H9 (cell line): ENCODE measurements at regions not wholly inside any gene's neighbourhood (a gene's known extent, or its start where the extent isn't known, plus 50 kb on each side); places are given as distances from the start of the nearest gene placed in this dataset.

Experiments used
- DNase-seq: peaks from one replicate; pipeline ENCODE4 v3.0.0-alpha.2; 2017
- H2AFZ ChIP-seq: one replicate; pipeline ENCODE4 v1.6.1; 2013; ENCODE audit warnings: mild to moderate bottlenecking, low read length, control low read depth, moderate library complexity
- H2AK5ac ChIP-seq: 2 replicates; pipeline ENCODE4 v1.6.1; 2013; ENCODE audit warnings: low read length, control low read depth, mixed read lengths; ENCODE audit not compliant: insufficient read length
- H2BK120ac ChIP-seq: one replicate; pipeline ENCODE4 v1.6.1; 2013; ENCODE audit warnings: low read depth, mild to moderate bottlenecking, low read length, control low read depth, inconsistent platforms; ENCODE audit not compliant: poor library complexity, severe bottlenecking
- H2BK12ac ChIP-seq: 2 replicates; pipeline ENCODE4 v1.6.1; 2013; ENCODE audit warnings: low read length, control low read depth, mixed read lengths, low read depth; ENCODE audit not compliant: insufficient read length
- H2BK15ac ChIP-seq: 2 replicates; pipeline ENCODE4 v1.6.1; 2013; ENCODE audit warnings: low read depth, low read length, control low read depth
- H2BK20ac ChIP-seq: one replicate; pipeline ENCODE4 v1.6.1; 2013; ENCODE audit warnings: low read depth, mild to moderate bottlenecking, low read length, control low read depth, inconsistent platforms; ENCODE audit not compliant: poor library complexity, severe bottlenecking
- H2BK5ac ChIP-seq: 2 replicates; pipeline ENCODE4 v1.6.1; 2013; ENCODE audit warnings: low read length, control low read depth, mixed read lengths; ENCODE audit not compliant: insufficient read length
- H3K14ac ChIP-seq: 2 replicates; pipeline ENCODE4 v1.6.1; 2013; ENCODE audit warnings: low read length, control low read depth; ENCODE audit not compliant: insufficient read depth
- H3K18ac ChIP-seq: 2 replicates; pipeline ENCODE4 v1.6.1; 2013; ENCODE audit warnings: low read depth, mild to moderate bottlenecking, mixed read lengths, low read length, control low read depth; ENCODE audit not compliant: insufficient read length
- H3K23ac ChIP-seq: 2 replicates; pipeline ENCODE4 v1.6.1; 2013; ENCODE audit warnings: low read length, control low read depth, mixed read lengths, low read depth; ENCODE audit not compliant: insufficient read length
- H3K23me2 ChIP-seq: 2 replicates; pipeline ENCODE4 v1.6.1; 2013; ENCODE audit warnings: low read depth, mild to moderate bottlenecking, mixed read lengths, low read length, control low read depth; ENCODE audit not compliant: insufficient read length, poor library complexity, severe bottlenecking
- H3K27ac ChIP-seq: 2 replicates; pipeline ENCODE4 v1.5.1; 2013; ENCODE audit warnings: low read length, control low read depth, mixed read lengths, low read depth; ENCODE audit not compliant: insufficient read length
- H3K27me3 ChIP-seq: 2 replicates; pipeline ENCODE4 v1.6.1; 2013; ENCODE audit warnings: low read length, control low read depth, inconsistent platforms; ENCODE audit not compliant: insufficient read depth
- H3K4ac ChIP-seq: 2 replicates; pipeline ENCODE4 v1.6.1; 2013; ENCODE audit warnings: low read depth, mild to moderate bottlenecking, control low read depth, inconsistent platforms, low read length, moderate library complexity
- H3K4me1 ChIP-seq: 2 replicates; pipeline ENCODE4 v1.6.1; 2013; ENCODE audit warnings: low read length, control low read depth, inconsistent platforms; ENCODE audit not compliant: insufficient read depth
- H3K4me2 ChIP-seq: 2 replicates; pipeline ENCODE4 v1.6.1; 2013; ENCODE audit warnings: low read length, control low read depth, mixed read lengths; ENCODE audit not compliant: insufficient read length, insufficient read depth
- H3K56ac ChIP-seq: 2 replicates; pipeline ENCODE4 v1.6.1; 2013; ENCODE audit warnings: low read depth, mild to moderate bottlenecking, mixed read lengths, low read length, control low read depth; ENCODE audit not compliant: insufficient read length
- H3K79me1 ChIP-seq: 2 replicates; pipeline ENCODE4 v1.6.1; 2013; ENCODE audit warnings: low read depth, mild to moderate bottlenecking, moderate library complexity, low read length, control low read depth, inconsistent platforms; ENCODE audit not compliant: insufficient read depth, poor library complexity, severe bottlenecking
- H3K79me2 ChIP-seq: 2 replicates; pipeline ENCODE4 v1.6.1; 2013; ENCODE audit warnings: low read length, control low read depth, inconsistent platforms; ENCODE audit not compliant: insufficient read depth
- H3K9ac ChIP-seq: 2 replicates; pipeline ENCODE4 v1.6.1; 2013; ENCODE audit warnings: low read length, control low read depth, mixed read lengths; ENCODE audit not compliant: insufficient read length; ENCODE audit errors: extremely low read depth
- H3K9me3 ChIP-seq: one replicate; pipeline ENCODE4 v1.6.1; 2013; ENCODE audit warnings: low read depth, low read length, inconsistent platforms; ENCODE audit not compliant: control insufficient read depth
- H3T11ph ChIP-seq: one replicate; pipeline ENCODE4 v1.6.1; 2013; ENCODE audit warnings: mild to moderate bottlenecking, low read length, control low read depth, inconsistent platforms
- H4K20me1 ChIP-seq: one replicate; pipeline ENCODE4 v1.6.1; 2013; ENCODE audit not compliant: control insufficient read depth, insufficient read length, insufficient read depth
- H4K5ac ChIP-seq: 2 replicates; pipeline ENCODE4 v1.6.1; 2013; ENCODE audit warnings: low read depth, mild to moderate bottlenecking, mixed read lengths, low read length, control low read depth; ENCODE audit not compliant: insufficient read length
- H4K8ac ChIP-seq: replicated peaks from 2 replicates; pipeline ENCODE4 v1.6.1; 2013; ENCODE audit warnings: low read length, control low read depth, mixed read lengths, low read depth; ENCODE audit not compliant: insufficient read length
- H4K91ac ChIP-seq: 2 replicates; pipeline ENCODE4 v1.6.1; 2013; ENCODE audit warnings: low read depth, mild to moderate bottlenecking, moderate library complexity, mixed read lengths, low read length, control low read depth; ENCODE audit not compliant: insufficient read length
- H3K27ac Mint-ChIP-seq, 3 experiments: 2 replicates in 2 of 3; 3 replicates in 1 of 3; pipeline ENCODE4 v1.8.0; 2020 to 2021; ENCODE audit warnings: mixed read lengths in 3 of 3, mild to moderate bottlenecking in 1 of 3, moderate library complexity in 1 of 3
- H3K27me3 Mint-ChIP-seq: 2 replicates; pipeline ENCODE4 v1.8.0; 2021; ENCODE audit warnings: low read depth, mild to moderate bottlenecking, moderate library complexity, mixed read lengths
- H3K36me3 Mint-ChIP-seq, 3 experiments: 2 replicates in 2 of 3; 3 replicates in 1 of 3; pipeline ENCODE4 v1.8.0; 2020 to 2021; ENCODE audit warnings: low read depth in 3 of 3, mixed read lengths in 3 of 3; ENCODE audit not compliant: insufficient read depth in 1 of 3
- H3K4me1 Mint-ChIP-seq, 2 experiments: 2 replicates each; pipeline ENCODE4 v1.8.0; 2020; ENCODE audit warnings: mixed read lengths in 2 of 2
- H3K4me3 Mint-ChIP-seq, 2 experiments: 2 replicates in 1 of 2; 3 replicates in 1 of 2; pipeline ENCODE4 v1.8.0; 2020 to 2021; ENCODE audit warnings: mild to moderate bottlenecking in 2 of 2, mixed read lengths in 2 of 2, moderate library complexity in 1 of 2
- H3K9me3 Mint-ChIP-seq, 2 experiments: 2 replicates in 1 of 2; 3 replicates in 1 of 2; pipeline ENCODE4 v1.8.0; 2020; ENCODE audit warnings: mild to moderate bottlenecking in 2 of 2, mixed read lengths in 2 of 2, moderate library complexity in 1 of 2
- WGBS: extraction: QIAGEN DNeasy Blood & Tissue Kit; methylation state at CpG from one replicate; pipeline ENCODE4 v1.1.7; 2013; ENCODE audit warnings: missing lambda C conversion rate, low lambda C conversion rate, mixed read lengths; ENCODE audit not compliant: insufficient read length; ENCODE audit errors: extremely low coverage; 5-methylcytosine and 5-hydroxymethylcytosine counted together
- TF ChIP-seq, protein P1 (sequence below): fragments of 200-600 bp; sonication (generic); conservative IDR thresholded peaks from 3 replicates; pipeline ENCODE4 v1.8.0; 2021; ENCODE audit warnings: antibody characterized with exemption, mild to moderate bottlenecking

DNA sequence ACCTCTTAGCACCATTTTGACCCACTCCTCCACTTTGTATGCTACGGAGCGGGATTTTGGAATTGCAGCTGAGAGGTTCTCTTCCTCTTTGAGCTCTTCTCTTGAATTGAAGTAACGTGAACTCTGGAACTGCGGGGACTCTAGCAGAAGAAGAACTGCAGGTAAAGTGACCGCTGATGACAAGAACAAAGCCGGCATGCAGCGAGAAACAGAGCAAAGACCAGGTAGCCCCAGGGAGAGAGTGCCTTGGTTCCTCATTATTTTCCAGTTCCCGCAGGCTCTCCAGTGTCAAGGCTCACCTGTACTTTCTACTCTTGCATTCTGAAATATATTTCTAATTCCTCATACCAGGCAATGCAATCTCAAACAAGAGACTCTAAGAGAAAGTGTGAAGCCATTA, 260.3 kb upstream of the GPC6 start:
- H2AFZ ChIP-seq: peak overlapping the region; percentile 32

More for the DNA sequence above, 260.3 kb upstream of the GPC6 start:
- Histone ChIP-seq H2BK12ac (no peak overlapping the region), H2BK5ac (no peak overlapping the region), H3K79me2 (no peaks in the 10 kb centered on the region), H4K91ac (no peak overlapping the region), H2BK15ac (no peak overlapping the region), H2BK120ac (no peak overlapping the region), H2AK5ac (no peak overlapping the region), H4K8ac (no peak overlapping the region), H3K79me1 (no peaks in the 10 kb centered on the region), H4K5ac (no peak overlapping the region), H3K4me2 (no peak overlapping the region), H3K27me3 (no peaks in the 10 kb centered on the region), H3K9ac (no peak overlapping the region), H2BK20ac (no peak overlapping the region), H3K14ac (no peak overlapping the region), H3K4ac (no peak overlapping the region), H3T11ph (no peak overlapping the region), H4K20me1 (no peaks in the 10 kb centered on the region), H3K23me2 (no peaks in the 10 kb centered on the region), H3K9me3 (no peaks in the 10 kb centered on the region), H3K18ac (no peak overlapping the region), H3K23ac (no peak overlapping the region), H3K56ac (no peak overlapping the region), H3K4me1 (no peaks in the 10 kb centered on the region), H3K27ac (no peak overlapping the region)
- TF ChIP-seq, protein P1, sequence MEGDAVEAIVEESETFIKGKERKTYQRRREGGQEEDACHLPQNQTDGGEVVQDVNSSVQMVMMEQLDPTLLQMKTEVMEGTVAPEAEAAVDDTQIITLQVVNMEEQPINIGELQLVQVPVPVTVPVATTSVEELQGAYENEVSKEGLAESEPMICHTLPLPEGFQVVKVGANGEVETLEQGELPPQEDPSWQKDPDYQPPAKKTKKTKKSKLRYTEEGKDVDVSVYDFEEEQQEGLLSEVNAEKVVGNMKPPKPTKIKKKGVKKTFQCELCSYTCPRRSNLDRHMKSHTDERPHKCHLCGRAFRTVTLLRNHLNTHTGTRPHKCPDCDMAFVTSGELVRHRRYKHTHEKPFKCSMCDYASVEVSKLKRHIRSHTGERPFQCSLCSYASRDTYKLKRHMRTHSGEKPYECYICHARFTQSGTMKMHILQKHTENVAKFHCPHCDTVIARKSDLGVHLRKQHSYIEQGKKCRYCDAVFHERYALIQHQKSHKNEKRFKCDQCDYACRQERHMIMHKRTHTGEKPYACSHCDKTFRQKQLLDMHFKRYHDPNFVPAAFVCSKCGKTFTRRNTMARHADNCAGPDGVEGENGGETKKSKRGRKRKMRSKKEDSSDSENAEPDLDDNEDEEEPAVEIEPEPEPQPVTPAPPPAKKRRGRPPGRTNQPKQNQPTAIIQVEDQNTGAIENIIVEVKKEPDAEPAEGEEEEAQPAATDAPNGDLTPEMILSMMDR: no peak
- Mint-ChIP-seq H3K27me3 (no peaks in the 10 kb centered on the region), H3K9me3 (peaks cover 5 to 12% of the 10 kb centered on the region in 2 experiments; a peak in 4 of 5 replicates), H3K4me3 (no peak overlapping the region), H3K36me3 (peaks cover 0 to 9% (median 3%) of the 10 kb centered on the region in 3 experiments; a peak in 5 of 7 replicates), H3K4me1 (peaks cover 0 to 2% of the 10 kb centered on the region in 2 experiments; a peak in 1 of 4 replicates), H3K27ac (no peak overlapping the region)
- WGBS: no CpG with 5 or more reads among the region's 8 CpGs
- no peak for DNase-seq
